SK-N-SH treated with all-trans-retinoic acid at 6 μM for 48 hours (cell line): ENCODE measurements at regions not wholly inside any gene's neighbourhood (a gene's known extent, or its start where the extent isn't known, plus 50 kb on each side); places are given as distances from the start of the nearest gene placed in this dataset.

Experiments
- ARNTL ChIP-seq: fragments of 450-650 bp; formaldehyde crosslinking; IDR thresholded peaks from 2 replicates; pipeline ENCODE4 v1.5.0; 2020; ENCODE audit warnings: low read depth, mild to moderate bottlenecking, moderate library complexity, borderline replicate concordance
- CSDC2 ChIP-seq: fragments of 250-450 bp; sonication (Bioruptor Pico); IDR thresholded peaks from 2 replicates; pipeline ENCODE4 v1.5.0; 2020; ENCODE audit warnings: mild to moderate bottlenecking, moderate library complexity
- CSRNP3 ChIP-seq: fragments of 250-450 bp; sonication (Bioruptor Pico); IDR thresholded peaks from 2 replicates; pipeline ENCODE4 v1.5.1; 2021; ENCODE audit warnings: mild to moderate bottlenecking, moderate library complexity
- ESRRG ChIP-seq: fragments of 250-450 bp; sonication (Bioruptor Pico); IDR thresholded peaks from 2 replicates; pipeline ENCODE4 v1.6.1; 2021; ENCODE audit warnings: mild to moderate bottlenecking
- GLIS3 ChIP-seq: fragments of 250-450 bp; sonication (Bioruptor Pico); IDR thresholded peaks from 2 replicates; pipeline ENCODE4 v1.5.0; 2020; ENCODE audit warnings: mild to moderate bottlenecking, moderate library complexity
- ISL1 ChIP-seq: fragments of 250-450 bp; sonication (Bioruptor Pico); IDR thresholded peaks from 2 replicates; pipeline ENCODE4 v2.1.2; 2022; ENCODE audit warnings: mild to moderate bottlenecking, moderate library complexity
- OSR1 ChIP-seq: fragments of 250-450 bp; sonication (Bioruptor Pico); IDR thresholded peaks from 2 replicates; pipeline ENCODE4 v1.8.0; 2022; ENCODE audit warnings: moderate library complexity, mild to moderate bottlenecking, inconsistent platforms
- SNAI2 ChIP-seq: fragments of 250-450 bp; sonication (Bioruptor Pico); IDR thresholded peaks from 2 replicates; pipeline ENCODE4 v1.5.0; 2020; ENCODE audit warnings: mild to moderate bottlenecking, moderate library complexity
- TSHZ2 ChIP-seq: fragments of 250-450 bp; sonication (Bioruptor Pico); IDR thresholded peaks from 2 replicates; pipeline ENCODE4 v1.5.0; 2020; ENCODE audit warnings: mild to moderate bottlenecking, moderate library complexity
- ZC3H10 ChIP-seq: fragments of 250-450 bp; sonication (Bioruptor Pico); IDR thresholded peaks from 2 replicates; pipeline ENCODE4 v1.5.1; 2021; ENCODE audit warnings: mild to moderate bottlenecking, moderate library complexity
- ZFP30 ChIP-seq: fragments of 450-650 bp; formaldehyde crosslinking; IDR thresholded peaks from 2 replicates; pipeline ENCODE4 v1.5.0; 2022; ENCODE audit warnings: mild to moderate bottlenecking, moderate library complexity
- ZNF70 ChIP-seq: fragments of 450-650 bp; formaldehyde crosslinking; IDR thresholded peaks from 2 replicates; pipeline ENCODE4 v1.5.0; 2020; ENCODE audit warnings: mild to moderate bottlenecking, moderate library complexity

GRCh38 chr3:187568171-187568570 is 102.0 kb downstream of the SST start:
- TF ChIP-seq GLIS3 (CRISPR knock-in tag) (no peak), ISL1 (CRISPR knock-in tag) (no peak), TSHZ2 (CRISPR knock-in tag) (no peak), ARNTL (no peak), CSRNP3 (no peak), ZFP30 (no peak), ESRRG (CRISPR knock-in tag) (no peak), SNAI2 (CRISPR knock-in tag) (no peak), ZC3H10 (CRISPR knock-in tag) (no peak), OSR1 (no peak), ZNF70 (CRISPR knock-in tag) (no peak), CSDC2 (CRISPR knock-in tag) (no peak)
